ENCODE measurements at regions not wholly inside any gene's neighbourhood (a gene's known extent, or its start where the extent isn't known, plus 50 kb on each side); places are given as distances from the start of the nearest gene placed in this dataset.

DNA sequence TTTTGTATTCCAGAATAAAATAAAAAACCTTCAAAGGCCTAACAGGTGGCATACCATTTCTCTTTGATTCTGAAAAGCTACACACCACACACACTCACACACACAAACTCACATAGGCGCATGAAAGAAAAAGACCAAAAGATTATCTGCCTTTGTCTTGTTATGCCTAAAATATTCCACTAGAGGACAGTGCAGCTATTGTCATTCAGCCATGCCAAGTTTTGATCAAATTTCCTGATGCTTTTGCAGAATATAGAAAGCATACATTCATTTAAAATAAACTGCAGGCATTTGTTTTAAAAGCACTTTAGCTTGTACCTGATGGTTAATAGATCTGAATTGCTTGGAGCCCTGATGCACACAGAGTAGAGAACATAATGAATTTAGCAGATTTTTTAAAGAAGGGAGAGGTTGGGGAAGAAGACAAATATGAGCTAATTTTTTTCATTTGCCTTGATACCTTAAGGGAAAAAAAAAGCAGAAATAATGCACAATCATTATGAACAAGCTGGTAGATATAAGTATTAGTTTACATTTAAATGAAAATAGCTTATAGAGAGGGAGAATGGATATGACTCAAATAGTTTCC, 1766.9 kb upstream of the SEL1L start:
- no peak overlapping the region for H3K4me3 ChIP-seq (ENCODE audit: low read length in 2 of 2)
- no peak for DNase-seq
- H3K27me3 ChIP-seq (ENCODE audit: control insufficient read depth in 1 of 2, insufficient read depth in 2 of 2, low read length in 1 of 2) = no peaks in the 10 kb centered on the region
- H3K27ac ChIP-seq (ENCODE audit: low read depth in 1 of 2, low read length in 2 of 2) = no peak overlapping the region
- no peaks in the 10 kb centered on the region for H3K4me1 ChIP-seq (ENCODE audit: control insufficient read depth in 1 of 2, insufficient read depth in 2 of 2, low read length in 2 of 2)
- intact Hi-C loops (cut with DNase I) = loop anchor here (5.0 to 10.0 kb wide), 2 partner anchors 162 to 164 kb away; no protein-coding TSS in a partner anchor
- no peak for ATAC-seq (ENCODE audit: low FRiP score)
- H3K9me3 ChIP-seq (ENCODE audit: control insufficient read depth, low read length) = no peaks in the 10 kb centered on the region
- WGBS, 2 donors = 41 to 42% methylated on average over 1 of the region's 1 CpG
- no peaks in the 10 kb centered on the region for H3K36me3 ChIP-seq (ENCODE audit: control insufficient read depth in 1 of 2, insufficient read depth in 2 of 2, low read length in 1 of 2)

DNA sequence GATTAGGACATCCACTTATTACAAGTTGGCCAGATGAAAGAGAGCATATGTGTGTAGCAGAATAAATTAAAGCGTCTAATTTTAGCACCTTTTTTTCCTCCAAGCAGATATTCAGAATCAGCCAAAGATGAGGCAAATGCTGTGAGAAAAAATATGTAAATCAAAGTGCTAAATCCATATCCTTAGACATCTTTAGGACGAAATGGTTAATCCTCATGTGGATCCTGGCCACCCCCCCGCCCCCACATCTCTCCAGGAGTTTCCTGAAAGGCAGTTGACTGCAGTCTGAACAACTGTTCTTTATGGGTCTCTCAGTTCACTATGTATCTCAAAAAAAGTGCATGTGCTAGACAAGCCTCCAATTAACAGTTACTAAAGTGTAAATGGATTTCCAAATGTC, 1768.1 kb upstream of the SEL1L start:
- no peaks in the 10 kb centered on the region for H3K4me1 ChIP-seq (ENCODE audit: control insufficient read depth in 1 of 2, insufficient read depth in 2 of 2, low read length in 2 of 2)
- H3K27me3 ChIP-seq (ENCODE audit: control insufficient read depth in 1 of 2, insufficient read depth in 2 of 2, low read length in 1 of 2) = no peaks in the 10 kb centered on the region
- intact Hi-C loops (cut with DNase I) = loop anchor here (5.0 to 10.0 kb wide), 2 partner anchors 161 to 163 kb away; no protein-coding TSS in a partner anchor
- H3K4me3 ChIP-seq (ENCODE audit: low read length in 2 of 2) = no peak overlapping the region
- no peak for ATAC-seq (ENCODE audit: low FRiP score)
- no peak for DNase-seq
- no peaks in the 10 kb centered on the region for H3K36me3 ChIP-seq (ENCODE audit: control insufficient read depth in 1 of 2, insufficient read depth in 2 of 2, low read length in 1 of 2)
- no peak overlapping the region for H3K27ac ChIP-seq (ENCODE audit: low read depth in 1 of 2, low read length in 2 of 2)
- no peaks in the 10 kb centered on the region for H3K9me3 ChIP-seq (ENCODE audit: control insufficient read depth, low read length)
- WGBS, 2 donors = 59 to 64% methylated on average over 3 of the region's 3 CpGs

DNA sequence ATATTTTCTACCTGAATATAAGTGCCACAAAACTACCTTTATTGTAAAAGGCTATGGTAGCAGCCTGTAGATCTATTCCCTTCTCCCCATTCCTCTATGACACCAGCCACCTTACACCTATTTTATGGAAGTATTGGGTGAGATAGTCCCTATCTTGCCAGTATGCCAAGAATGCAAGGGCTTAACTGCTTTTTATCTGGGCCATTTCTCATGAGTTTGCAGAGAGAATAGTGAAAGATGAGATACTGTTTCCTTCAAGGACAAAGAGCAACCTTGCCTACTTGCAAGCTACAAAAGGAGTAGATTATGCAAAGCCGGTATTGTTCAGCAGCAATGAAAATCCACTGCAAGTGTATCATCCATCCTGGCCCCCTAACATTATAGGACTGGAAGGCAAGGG, 1775.6 kb upstream of the SEL1L start:
- DNase-seq (no peak), ATAC-seq (ENCODE audit: low FRiP score) (no peak)
- H3K36me3 ChIP-seq (ENCODE audit: control insufficient read depth in 1 of 2, insufficient read depth in 2 of 2, low read length in 1 of 2) = no peaks in the 10 kb centered on the region
- 95 to 100% methylated on average over 1 of the region's 1 CpG for WGBS, 2 donors
- no peaks in the 10 kb centered on the region for H3K4me1 ChIP-seq (ENCODE audit: control insufficient read depth in 1 of 2, insufficient read depth in 2 of 2, low read length in 2 of 2)
- no peaks in the 10 kb centered on the region for H3K27me3 ChIP-seq (ENCODE audit: control insufficient read depth in 1 of 2, insufficient read depth in 2 of 2, low read length in 1 of 2)
- no peaks in the 10 kb centered on the region for H3K9me3 ChIP-seq (ENCODE audit: control insufficient read depth, low read length)
- no peak overlapping the region for H3K27ac ChIP-seq (ENCODE audit: low read depth in 1 of 2, low read length in 2 of 2)
- intact Hi-C loops (cut with DNase I) = loop anchor here in 1 of 2 donors (10.0 kb wide), 1 partner anchor 156 kb away; no protein-coding TSS in a partner anchor
- H3K4me3 ChIP-seq (ENCODE audit: low read length in 2 of 2) = no peak overlapping the region

DNA sequence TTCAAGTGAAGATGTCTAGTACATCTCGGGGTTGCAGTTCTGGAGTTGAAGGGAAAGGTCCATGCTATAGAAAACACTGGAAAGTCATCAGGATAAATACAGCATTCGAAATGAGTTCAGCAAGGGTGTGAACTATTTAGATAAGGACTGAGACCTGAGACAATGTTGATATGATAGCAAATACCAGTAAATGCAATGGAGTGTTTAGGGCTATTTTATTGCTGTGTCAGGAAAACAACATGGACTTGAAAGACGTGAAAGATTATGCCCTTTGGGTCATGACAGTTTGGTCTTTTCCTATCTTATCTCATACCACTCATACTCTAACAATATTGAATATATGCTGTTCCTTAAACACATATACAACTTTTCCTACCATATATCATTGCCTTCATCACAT, 1776.2 kb upstream of the SEL1L start:
- DNase-seq = no peak
- Histone ChIP-seq H3K36me3 (ENCODE audit: control insufficient read depth in 1 of 2, insufficient read depth in 2 of 2, low read length in 1 of 2) (no peaks in the 10 kb centered on the region), H3K27me3 (ENCODE audit: control insufficient read depth in 1 of 2, insufficient read depth in 2 of 2, low read length in 1 of 2) (no peaks in the 10 kb centered on the region), H3K27ac (ENCODE audit: low read depth in 1 of 2, low read length in 2 of 2) (no peak overlapping the region), H3K4me3 (ENCODE audit: low read length in 2 of 2) (no peak overlapping the region), H3K9me3 (ENCODE audit: control insufficient read depth, low read length) (no peaks in the 10 kb centered on the region), H3K4me1 (ENCODE audit: control insufficient read depth in 1 of 2, insufficient read depth in 2 of 2, low read length in 2 of 2) (no peaks in the 10 kb centered on the region)
- intact Hi-C loops (cut with DNase I) = loop anchor here in 1 of 2 donors (10.0 kb wide), 1 partner anchor 155 kb away; no protein-coding TSS in a partner anchor
- ATAC-seq (ENCODE audit: low FRiP score) = no peak
- 79 to 80% methylated on average over 3 of the region's 3 CpGs for WGBS, 2 donors

DNA sequence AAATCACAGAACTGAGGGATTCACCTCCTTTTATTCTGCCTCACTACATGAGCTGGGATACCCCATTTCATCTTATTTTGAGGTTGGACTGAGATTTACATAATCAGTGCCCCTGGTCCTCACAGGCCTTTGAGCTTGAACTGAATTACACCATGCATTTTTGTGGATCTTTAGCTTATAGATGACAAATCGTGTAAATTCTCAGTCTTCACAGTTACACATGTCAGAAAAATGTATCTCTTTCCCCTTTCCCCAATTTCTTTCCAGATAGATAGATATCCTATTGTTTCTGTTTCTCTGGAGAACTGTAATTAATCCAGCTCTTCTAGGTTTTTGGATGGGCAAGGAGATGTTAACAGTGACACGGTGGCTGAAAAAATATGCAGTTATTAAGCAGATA, 1778.9 kb upstream of the SEL1L start:
- Histone ChIP-seq H3K9me3 (ENCODE audit: control insufficient read depth, low read length) (no peaks in the 10 kb centered on the region), H3K27me3 (ENCODE audit: control insufficient read depth in 1 of 2, insufficient read depth in 2 of 2, low read length in 1 of 2) (no peaks in the 10 kb centered on the region), H3K4me1 (ENCODE audit: control insufficient read depth in 1 of 2, insufficient read depth in 2 of 2, low read length in 2 of 2) (no peaks in the 10 kb centered on the region), H3K4me3 (ENCODE audit: low read length in 2 of 2) (no peak overlapping the region), H3K27ac (ENCODE audit: low read depth in 1 of 2, low read length in 2 of 2) (no peak overlapping the region), H3K36me3 (ENCODE audit: control insufficient read depth in 1 of 2, insufficient read depth in 2 of 2, low read length in 1 of 2) (no peaks in the 10 kb centered on the region)
- intact Hi-C loops (cut with DNase I) = no loop called here
- 87 to 93% methylated on average over 2 of the region's 2 CpGs for WGBS, 2 donors
- DNase-seq (no peak), ATAC-seq (ENCODE audit: low FRiP score) (no peak)

DNA sequence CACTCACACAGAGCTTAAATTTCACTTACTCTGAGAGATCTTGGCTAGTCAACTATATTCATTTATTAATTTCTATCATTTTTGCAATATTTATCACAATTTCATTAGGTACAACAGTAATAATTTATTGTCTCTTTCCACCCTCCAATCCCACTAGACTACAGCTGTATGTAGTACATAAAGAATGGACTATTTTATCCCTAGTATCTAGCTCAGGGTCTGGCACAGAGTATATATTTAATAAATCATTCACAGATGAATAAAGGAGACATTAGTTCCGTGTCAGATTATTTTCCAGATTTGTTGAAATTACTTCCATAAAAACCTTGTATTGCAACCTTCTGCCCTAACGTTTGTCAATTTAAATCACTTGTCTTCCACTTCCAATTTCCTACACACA, 1781.1 kb upstream of the SEL1L start:
- Histone ChIP-seq H3K4me1 (ENCODE audit: control insufficient read depth in 1 of 2, insufficient read depth in 2 of 2, low read length in 2 of 2) (no peaks in the 10 kb centered on the region), H3K36me3 (ENCODE audit: control insufficient read depth in 1 of 2, insufficient read depth in 2 of 2, low read length in 1 of 2) (no peaks in the 10 kb centered on the region), H3K27ac (ENCODE audit: low read depth in 1 of 2, low read length in 2 of 2) (no peak overlapping the region), H3K9me3 (ENCODE audit: control insufficient read depth, low read length) (no peaks in the 10 kb centered on the region), H3K4me3 (ENCODE audit: low read length in 2 of 2) (no peak overlapping the region), H3K27me3 (ENCODE audit: control insufficient read depth in 1 of 2, insufficient read depth in 2 of 2, low read length in 1 of 2) (no peaks in the 10 kb centered on the region)
- DNase-seq (no peak), ATAC-seq (ENCODE audit: low FRiP score) (no peak)
- intact Hi-C loops (cut with DNase I) = no loop called here
- 66 to 80% methylated on average over 2 of the region's 2 CpGs for WGBS, 2 donors

DNA sequence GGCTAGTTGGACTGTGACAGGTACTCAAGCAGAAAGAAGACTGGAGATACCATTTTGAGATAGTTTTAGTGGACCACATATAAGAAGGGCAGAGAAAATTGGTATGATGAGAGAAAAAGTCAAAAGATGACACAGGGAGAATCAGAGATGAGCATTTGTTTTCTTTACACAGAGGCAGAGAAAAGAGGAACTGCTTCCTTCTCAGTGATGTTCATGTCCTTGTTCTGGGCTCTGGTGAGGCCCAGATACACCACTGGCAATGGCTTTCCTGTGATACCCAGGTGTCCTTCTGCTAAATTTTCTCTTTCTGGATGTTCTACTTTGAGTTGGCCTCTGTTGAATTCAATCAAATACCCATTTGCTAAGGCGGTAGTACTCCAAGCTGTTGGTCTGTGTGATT, 1782.7 kb upstream of the SEL1L start:
- no peaks in the 10 kb centered on the region for H3K27me3 ChIP-seq (ENCODE audit: control insufficient read depth in 1 of 2, insufficient read depth in 2 of 2, low read length in 1 of 2)
- H3K4me1 ChIP-seq (ENCODE audit: control insufficient read depth in 1 of 2, insufficient read depth in 2 of 2, low read length in 2 of 2) = no peaks in the 10 kb centered on the region
- no peaks in the 10 kb centered on the region for H3K36me3 ChIP-seq (ENCODE audit: control insufficient read depth in 1 of 2, insufficient read depth in 2 of 2, low read length in 1 of 2)
- intact Hi-C loops (cut with DNase I) = no loop called here
- ATAC-seq (ENCODE audit: low FRiP score) = no peak
- DNase-seq = no peak
- H3K4me3 ChIP-seq (ENCODE audit: low read length in 2 of 2) = no peak overlapping the region
- H3K9me3 ChIP-seq (ENCODE audit: control insufficient read depth, low read length) = no peaks in the 10 kb centered on the region
- 73 to 81% methylated on average over 1 of the region's 1 CpG for WGBS, 2 donors
- H3K27ac ChIP-seq (ENCODE audit: low read depth in 1 of 2, low read length in 2 of 2) = no peak overlapping the region

DNA sequence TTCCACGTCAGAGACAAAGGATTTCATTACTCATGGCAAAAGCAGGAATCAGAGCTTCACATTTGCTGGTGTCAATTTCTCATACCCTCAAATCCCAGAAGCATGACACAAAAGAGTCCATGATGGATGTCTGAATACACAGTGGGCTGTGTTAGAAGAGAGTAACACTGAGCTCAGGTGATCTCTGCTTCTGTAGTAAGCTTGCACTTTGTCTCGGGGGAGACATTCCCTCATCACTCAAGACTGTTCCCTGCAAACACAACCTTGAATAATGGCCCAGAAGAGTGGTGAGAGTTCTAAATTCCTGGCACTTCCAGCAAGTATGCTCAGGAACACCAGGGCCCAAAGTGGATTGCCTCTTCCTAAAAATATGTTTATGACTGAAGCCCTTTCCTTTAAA, 1787.2 kb upstream of the SEL1L start:
- Histone ChIP-seq H3K27me3 (ENCODE audit: control insufficient read depth in 1 of 2, insufficient read depth in 2 of 2, low read length in 1 of 2) (no peaks in the 10 kb centered on the region), H3K4me1 (ENCODE audit: control insufficient read depth in 1 of 2, insufficient read depth in 2 of 2, low read length in 2 of 2) (no peaks in the 10 kb centered on the region), H3K4me3 (ENCODE audit: low read length in 2 of 2) (no peak overlapping the region), H3K27ac (ENCODE audit: low read depth in 1 of 2, low read length in 2 of 2) (no peak overlapping the region), H3K36me3 (ENCODE audit: control insufficient read depth in 1 of 2, insufficient read depth in 2 of 2, low read length in 1 of 2) (no peaks in the 10 kb centered on the region), H3K9me3 (ENCODE audit: control insufficient read depth, low read length) (no peaks in the 10 kb centered on the region)
- WGBS, 2 donors = 69 to 78% methylated on average over 2 of the region's 2 CpGs
- DNase-seq (no peak), ATAC-seq (ENCODE audit: low FRiP score) (no peak)
- intact Hi-C loops (cut with DNase I) = no loop called here

DNA sequence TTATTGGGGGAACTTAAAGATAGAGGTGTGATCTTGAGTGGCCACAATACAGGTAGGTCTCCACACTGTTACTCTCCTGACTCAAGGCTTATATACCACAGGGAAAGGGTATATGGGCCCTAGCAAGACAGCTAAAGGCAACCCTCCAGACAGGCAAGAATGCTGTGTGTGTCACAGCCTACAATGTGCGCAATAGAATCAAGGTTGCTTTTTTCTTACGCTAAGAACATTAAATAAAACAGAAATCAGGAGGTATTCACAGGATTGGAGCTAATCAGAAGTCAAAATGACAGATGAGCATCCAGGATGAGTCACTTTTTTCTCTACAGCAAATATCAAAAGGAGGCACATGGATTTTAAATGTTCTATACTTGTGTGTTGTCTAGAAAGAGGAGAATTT, 1797.9 kb upstream of the SEL1L start:
- intact Hi-C loops (cut with DNase I) = no loop called here
- Histone ChIP-seq H3K27ac (ENCODE audit: low read depth in 1 of 2, low read length in 2 of 2) (no peak overlapping the region), H3K4me3 (ENCODE audit: low read length in 2 of 2) (no peak overlapping the region), H3K9me3 (ENCODE audit: control insufficient read depth, low read length) (no peaks in the 10 kb centered on the region), H3K4me1 (ENCODE audit: control insufficient read depth in 1 of 2, insufficient read depth in 2 of 2, low read length in 2 of 2) (no peaks in the 10 kb centered on the region), H3K36me3 (ENCODE audit: control insufficient read depth in 1 of 2, insufficient read depth in 2 of 2, low read length in 1 of 2) (no peaks in the 10 kb centered on the region), H3K27me3 (ENCODE audit: control insufficient read depth in 1 of 2, insufficient read depth in 2 of 2, low read length in 1 of 2) (no peaks in the 10 kb centered on the region)
- ATAC-seq (ENCODE audit: low FRiP score) = no peak
- WGBS, 2 donors = 98 to 100% methylated on average over 2 of the region's 2 CpGs
- no peak for DNase-seq

Data from aorta (tissue), 5 donors.